CD4-positive, alpha-beta T cell treated with Interleukin-6 for 4 hours (primary cell): ENCODE measurements at regions not wholly inside any gene's neighbourhood (a gene's known extent, or its start where the extent isn't known, plus 50 kb on each side); places are given as distances from the start of the nearest gene placed in this dataset.
"Not testable (repeated sequence)": the region's sequence is repeated elsewhere in the genome, so short reads cannot be mapped to it uniquely, and the experiment has no call there.

ENCODE experiments used
- DNase-seq: peaks from one replicate; pipeline ENCODE4 v3.0.0-alpha.2; 2020; ENCODE audit warnings: mixed read lengths

DNA sequence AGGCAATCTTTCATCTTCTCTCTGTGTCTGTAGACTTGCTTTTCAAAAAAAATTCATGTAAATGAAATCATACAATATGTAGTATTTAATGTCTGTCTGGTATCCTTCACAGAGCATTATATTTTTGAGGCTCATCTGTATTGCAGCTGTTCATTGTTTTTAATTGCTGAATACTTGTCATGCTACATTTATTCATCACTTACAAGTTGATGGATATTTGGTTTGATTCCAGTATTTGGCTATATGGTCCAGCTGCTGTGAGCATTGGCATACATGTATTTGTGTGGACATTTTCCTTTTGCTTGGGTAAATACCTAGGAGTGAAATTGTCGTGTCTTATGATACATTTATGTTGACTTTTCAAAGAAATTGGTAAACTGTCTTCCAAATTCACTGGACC is 441.4 kb downstream of the DCDC2C start:
- no peak for DNase-seq

DNA sequence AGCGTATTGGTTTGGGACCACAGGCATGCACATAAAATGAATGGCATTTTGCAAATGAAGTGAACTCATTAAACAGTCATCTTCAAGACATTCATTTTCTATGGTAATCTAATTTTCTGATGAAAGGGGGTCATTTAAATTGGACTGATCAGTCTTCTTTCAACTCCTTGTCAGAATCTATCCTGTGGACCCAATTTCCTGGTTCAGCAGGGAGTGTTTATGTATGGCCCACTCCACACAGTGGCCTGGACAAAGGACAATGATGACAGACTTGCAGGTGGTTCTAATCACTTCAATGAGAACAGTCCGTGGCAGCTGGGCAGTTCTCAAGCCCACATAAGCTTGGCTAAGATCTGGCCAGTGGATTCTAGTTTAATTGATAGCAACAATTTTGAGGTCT is 448.1 kb downstream of the DCDC2C start:
- no peak for DNase-seq

DNA sequence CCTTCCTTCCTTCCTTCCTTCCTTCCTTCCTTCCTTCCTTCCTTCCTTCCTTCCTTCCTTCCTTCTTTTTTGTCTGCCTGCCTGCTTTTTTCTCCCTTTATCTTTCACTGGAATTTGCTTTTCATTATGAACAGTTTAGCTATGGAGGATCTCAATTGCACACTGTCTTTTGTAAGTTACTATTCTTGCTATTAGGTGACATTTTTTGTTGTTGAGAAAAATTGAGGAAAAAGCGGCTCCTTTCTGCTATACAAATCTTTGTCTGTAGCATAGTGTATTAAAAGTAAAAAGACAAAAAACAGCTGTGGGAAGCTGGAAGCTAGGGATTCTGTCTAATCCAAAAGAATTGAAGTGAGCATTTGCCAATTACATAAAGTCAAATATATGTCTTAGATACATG is 448.7 kb downstream of the DCDC2C start:
- DNase-seq, result no peak

DNA sequence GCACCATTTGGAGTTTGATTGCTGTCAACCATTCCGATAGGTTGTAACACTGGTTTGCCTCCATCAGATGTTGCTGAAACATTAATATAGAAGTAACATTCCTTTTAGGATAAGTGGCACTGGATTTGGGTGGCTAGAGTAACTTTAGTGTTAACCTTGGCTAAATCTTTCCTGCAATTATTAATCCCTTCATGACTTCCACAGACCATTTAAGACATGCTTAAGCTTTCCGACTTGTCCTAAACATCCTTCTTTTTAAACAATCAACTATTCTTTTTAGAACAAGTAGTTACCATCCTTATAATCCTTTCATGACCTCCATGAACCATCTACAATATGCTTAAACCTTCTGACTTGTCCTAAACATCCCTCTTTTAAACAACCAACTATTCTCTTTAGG is 465.5 kb downstream of the DCDC2C start:
- DNase-seq, result no peak

DNA sequence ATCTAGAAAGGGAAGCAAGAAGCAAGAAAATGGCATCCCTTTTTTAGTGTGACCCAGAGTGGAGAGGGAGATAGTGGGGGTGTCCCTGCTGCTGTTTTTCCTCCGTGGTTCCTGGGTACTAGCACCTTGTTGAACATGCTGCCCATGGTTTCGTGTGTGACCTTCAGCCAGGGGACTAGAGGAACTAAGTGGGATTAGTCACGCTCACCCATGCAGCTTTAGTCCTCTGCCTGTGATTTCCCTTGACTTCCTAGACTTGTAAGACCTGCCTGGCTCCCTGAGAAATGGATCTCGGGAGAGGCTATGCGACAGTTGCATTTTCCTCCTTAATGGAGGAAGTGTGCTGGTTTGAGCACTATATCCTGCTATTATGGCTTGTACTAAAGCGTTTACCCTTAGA is 471.4 kb downstream of the DCDC2C start:
- DNase-seq, result no peak

DNA sequence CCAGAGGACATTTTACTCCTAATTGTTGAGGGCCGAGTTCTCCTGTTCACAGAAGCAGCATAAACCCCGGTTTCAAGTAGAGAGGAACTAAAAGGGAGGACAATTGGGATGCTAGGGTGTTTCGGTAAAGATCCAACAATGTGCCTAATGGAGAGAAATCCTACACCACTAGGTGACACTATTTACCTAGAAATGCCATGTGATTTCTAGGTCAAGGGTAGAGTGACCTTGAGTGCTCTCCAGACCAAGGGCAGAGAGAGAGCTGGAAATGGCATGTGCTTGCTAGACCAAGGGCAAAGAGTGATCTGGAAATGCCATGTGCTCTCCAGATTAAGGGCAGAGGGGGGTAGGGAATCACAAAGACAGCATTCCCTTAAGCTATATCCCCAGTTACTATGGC is 472.0 kb downstream of the DCDC2C start:
- no peak for DNase-seq

DNA sequence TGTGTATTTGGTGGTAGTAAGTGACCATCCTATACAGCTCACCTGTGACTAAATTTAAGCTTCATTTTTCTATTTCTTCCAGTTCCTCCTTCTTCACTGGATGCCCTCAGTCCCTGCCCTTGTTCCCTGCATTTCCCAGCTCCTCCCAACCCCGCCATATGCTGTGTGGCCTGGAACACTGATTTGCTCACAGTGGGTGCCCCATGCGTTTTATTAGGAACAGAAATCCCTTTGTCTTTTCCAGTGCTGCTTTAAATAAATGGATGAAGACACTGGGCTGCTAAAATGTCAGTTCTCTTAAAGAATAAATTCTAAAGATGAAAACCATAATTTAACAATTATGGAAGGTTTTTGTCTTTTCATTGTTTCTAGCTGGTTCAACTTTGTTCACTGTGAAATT is 477.3 kb downstream of the DCDC2C start:
- no peak for DNase-seq

DNA sequence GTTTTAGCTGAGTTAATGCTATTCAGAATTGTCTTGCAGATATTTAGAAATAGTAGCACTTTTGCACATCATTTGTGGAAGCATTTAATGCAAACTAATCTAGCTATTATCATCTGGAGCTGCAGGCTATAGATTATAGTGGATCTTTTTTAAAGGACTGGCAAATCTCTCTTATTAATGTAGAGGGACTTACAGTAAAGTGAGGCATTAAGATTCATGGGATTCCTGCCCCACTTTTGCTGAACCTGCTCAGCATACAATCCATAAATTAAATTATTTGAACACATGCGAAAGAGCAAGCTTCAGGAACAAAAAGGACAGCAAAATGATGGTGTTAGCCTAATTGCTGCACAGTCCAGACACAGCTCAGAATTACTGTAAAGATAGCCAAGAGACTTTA is 477.7 kb downstream of the DCDC2C start:
- no peak for DNase-seq

DNA sequence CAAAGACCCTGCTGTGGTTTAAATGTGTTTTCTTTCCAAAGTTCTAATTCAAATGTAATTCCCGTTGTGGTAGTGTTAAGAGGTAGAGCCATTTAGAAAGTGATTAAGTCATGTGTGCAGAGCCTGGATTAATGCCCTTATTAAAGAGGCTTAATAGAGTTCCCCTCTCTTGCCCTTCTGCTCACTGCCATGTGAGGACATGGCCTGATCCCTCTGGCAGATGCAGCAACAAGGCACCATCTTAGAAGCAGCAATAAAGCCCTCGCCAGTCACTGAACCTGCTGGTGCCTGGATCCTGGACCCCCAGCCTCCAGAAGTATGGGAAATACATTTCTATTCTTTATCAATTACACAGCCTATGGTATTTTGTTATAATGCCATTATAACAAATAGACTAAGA is 485.2 kb downstream of the DCDC2C start:
- DNase-seq, result no peak

DNA sequence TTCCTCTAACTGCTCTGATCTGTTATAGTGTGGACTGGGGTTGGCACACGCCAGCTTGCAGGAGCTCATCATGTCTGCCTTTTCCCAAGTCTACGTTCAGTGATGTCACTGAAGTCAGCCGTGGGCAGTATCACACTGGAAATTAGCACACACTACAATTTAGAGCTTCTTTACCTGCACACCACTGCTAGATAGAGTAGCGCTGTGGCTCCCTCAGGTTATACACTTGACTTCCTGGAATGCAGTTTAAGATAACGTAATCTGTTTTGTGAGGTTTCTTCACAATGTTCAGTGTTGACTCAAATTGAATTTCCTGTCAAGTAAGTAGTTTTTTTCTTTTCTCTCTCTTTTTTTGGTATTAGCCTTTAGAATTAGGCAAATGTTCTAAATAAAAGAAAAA is 487.2 kb downstream of the DCDC2C start:
- DNase-seq, result no peak

DNA sequence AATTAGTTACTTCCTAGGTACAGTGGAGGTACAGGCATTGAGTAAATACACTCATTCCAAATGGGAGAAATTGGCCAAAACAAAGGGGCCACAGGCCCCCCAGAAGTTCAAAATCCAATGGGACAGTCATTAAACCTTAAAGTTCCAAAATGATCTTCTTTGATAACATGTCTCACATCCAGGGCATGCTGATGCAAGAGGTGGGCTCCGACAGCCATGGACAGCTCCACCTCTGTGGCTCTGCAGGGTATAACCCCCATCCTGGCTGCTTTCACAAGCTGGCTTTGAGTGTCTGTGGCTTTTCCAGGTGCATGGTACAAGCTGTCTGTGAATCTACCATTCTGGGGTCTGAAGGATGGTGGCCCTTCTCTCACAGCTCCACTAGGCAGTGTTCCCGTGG is 488.7 kb downstream of the DCDC2C start:
- DNase-seq, result no peak

DNA sequence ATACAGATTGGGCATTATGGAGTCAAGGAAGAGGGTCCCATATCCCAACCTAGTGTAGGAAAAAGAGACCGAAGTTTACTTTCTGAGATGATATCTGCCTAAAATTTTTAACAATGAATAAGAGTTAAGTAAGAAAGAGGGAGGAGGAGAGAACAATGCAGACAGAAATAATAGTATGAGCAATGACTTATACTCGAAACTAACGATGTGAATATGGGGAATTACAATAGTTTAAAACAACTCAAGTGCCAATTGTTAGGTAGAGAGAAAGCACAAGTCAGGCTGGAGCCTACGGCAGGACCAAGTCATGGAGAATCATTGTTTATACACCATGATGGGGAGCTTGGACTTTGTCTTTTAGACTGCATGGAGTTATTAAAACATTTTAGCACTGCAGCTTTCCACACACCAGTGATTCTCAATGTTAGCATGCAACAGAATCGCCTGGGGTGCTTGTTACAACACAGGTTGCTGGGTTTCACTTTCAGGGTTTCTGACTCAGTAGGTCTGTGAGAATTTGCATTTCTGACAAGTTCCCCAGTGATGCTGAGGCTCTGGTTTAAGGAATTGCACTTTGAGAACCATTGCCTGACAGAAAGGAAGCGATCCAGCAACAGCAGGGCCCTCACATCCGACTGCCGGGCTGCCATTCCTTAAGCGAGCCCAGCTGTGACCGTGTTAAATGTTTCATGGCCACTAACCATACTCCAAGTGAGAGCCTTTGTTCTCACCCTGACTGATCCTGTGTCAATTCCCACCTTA is 511.2 kb downstream of the DCDC2C start:
- no peak for DNase-seq

DNA sequence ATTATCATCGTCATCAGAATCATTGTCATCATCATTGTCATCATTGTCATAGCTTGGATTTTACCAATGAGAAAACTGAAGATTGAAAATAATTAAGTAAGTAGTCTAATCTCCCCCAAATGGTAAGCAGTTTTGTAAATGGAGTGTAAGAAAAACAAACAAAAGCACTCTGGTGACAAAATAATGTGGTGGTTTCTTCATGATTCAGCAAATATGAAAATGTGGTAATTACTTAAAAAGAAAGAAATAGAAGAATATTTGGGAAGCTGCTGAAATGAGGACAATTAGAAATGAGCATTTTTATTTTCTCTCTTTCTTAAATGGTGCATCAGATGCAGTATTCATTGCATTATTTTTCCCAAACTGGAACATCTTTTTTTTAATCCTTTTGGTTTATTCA is 514.4 kb downstream of the DCDC2C start:
- no peak for DNase-seq

DNA sequence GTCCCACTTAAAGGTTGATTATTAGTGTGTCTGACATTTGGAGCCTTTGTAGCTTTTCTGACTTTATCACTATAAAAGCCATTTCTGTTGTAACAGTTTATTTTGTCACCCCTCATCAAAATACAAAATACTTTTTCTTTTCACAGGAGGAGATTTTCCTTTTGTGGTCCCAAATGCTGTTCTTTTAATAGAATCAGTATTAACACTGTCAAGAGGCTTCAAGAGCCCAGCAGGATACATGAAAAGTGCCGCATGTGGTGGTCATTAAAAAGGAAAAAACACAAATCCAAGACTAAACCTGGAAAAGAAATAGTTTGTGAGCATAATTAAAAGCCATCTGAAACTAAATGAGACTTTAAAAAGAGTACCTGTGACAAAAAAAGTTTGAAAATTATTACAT is 515.7 kb downstream of the DCDC2C start:
- no peak for DNase-seq

DNA sequence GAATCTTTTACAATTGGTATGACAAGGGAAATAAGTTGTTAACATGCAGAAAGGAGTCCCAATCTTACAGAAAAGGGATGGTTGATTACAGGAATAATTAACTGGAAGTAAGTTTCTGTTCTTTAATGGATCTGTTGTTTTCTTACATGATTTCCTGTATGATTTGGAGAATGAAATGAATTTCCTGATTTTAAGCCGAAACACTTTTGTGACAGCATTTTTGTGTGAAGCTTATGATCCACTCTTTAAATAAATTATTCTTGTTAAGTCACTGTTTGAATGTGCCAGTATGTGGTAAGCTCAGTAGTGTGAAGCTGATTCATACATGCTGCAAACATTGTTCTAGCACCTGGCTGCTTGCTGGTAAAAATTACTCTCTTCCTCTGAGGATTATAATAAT is 516.2 kb downstream of the DCDC2C start:
- DNase-seq, result no peak

DNA sequence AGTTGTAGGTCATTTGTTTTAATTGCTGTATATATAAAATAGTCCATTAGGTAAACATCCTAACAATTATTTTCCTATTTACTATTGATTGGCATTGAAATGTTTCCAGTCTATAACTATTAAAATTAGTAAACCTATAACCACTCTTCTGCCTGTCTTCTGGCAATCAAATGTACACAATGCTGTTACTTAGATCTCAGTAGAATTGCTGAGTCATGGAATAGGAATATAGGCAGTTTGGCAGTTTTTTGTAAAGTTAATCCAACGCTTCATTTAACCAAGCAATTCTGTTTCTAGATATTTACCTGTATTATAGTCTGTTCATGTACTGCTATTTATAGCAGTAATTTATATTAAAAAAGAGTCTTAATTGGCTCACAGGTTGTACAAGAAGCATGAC is 518.1 kb downstream of the DCDC2C start:
- no peak for DNase-seq

DNA sequence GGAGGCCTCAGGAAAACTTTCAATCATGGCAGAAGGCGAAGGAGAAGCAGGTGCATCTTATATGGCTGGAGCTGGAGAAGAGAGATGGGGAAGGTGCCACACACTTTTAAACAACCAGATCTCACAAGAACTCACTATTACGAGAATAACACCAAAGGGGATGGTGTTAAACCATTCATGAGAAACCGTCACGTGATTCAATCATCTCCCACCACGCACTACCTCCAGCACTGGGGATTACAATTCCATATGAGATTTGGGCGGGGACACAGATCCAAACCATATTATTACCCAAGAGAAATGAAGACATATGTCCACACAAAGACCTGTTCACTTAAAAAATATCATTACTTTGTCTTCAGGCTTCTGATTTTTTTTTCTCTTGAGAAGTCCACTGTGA is 518.5 kb downstream of the DCDC2C start:
- no peak for DNase-seq

DNA sequence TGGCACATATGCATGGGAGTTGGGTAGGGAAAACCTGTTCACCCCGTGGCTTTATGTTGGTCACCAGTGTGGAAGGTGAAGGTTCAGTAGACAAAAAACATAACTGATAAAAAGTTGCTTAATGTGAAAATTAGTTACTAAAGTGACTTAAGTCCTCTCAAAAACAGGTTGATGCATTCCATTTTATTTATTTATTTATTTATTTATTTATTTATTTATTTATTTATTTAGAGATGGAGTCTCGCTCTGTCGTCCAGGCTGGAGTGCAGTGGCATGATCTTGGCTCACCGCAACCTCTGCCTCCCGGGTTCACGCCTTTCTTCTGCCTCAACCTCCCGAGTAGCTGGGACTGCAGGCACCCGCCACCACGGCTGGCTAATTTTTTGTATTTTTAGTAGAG is 541.0 kb downstream of the DCDC2C start:
- DNase-seq, result not testable (repeated sequence)

DNA sequence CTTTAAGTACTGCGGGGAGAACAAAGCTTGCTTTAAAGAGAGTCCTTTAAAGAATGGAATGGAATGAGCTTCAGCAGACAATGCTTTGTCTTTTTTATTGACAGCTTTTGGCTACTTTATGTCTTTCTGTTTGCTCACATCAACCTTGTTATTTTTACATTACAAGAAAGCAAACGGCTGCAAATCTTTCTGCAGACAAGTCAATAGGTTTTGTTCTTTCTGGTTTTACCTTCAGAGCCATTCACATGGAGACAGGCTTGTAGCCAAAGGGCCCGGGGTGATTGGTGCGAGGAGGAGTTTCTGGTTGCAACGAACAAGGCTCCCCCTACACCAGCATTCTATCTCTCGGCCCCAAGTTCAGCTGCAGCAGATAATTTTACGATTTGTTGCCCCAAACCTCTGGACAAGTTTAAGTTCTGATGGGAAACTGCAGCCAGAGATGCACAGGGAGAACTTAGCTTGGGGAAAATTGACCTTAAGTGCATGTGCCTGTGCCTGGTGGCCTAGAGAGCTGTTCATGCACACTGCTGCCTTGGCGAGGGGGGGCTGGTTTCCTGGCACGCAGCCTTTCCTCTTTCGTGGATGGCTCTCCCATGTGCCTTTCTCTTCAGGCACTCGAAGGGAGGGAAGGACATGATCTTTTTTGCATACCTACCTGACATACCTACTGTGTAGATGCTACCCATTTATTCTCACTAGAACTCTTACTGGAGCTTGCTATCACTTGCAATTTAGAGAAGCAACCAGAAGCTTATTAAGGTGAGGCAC is 543.2 kb downstream of the DCDC2C start:
- DNase-seq, result no peak

DNA sequence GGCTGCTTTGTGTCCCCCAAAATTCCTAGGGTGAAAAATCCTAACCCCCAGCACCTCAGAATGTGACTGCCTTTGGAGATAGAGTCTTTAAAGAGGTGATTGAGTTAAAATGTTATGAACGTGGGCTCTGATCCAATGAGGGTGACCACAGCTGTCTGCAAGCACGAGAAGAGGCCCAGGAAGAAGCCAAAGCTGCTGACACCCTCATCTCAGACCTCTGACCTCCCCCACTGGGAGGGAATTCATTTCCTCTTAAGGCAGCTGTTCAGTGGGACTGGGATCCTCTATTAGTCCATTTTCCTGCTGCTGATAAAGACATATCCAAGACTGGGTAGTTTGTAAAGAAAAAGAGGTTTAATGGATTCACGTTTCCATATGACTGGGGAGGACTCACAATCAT is 544.4 kb downstream of the DCDC2C start:
- no peak for DNase-seq

DNA sequence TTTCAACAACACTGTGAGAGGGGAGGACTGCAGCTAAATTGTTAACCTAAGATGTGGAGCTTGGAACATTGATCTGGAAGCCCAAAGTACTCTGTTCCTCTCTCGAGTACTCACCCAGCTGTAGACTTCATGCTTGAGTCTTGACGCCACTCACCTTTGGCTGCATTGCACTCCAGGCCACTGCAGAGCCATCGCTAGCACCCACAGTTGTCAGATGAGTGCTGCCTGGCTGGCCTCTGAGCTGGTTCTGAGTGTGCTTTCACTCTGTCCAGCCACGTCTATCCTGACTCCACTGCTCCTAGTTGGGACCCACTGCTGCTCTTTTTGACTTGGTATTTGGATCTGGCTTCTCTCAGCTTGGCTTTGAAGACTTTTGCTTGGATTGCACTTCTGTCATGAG is 552.1 kb downstream of the DCDC2C start:
- DNase-seq, result no peak

DNA sequence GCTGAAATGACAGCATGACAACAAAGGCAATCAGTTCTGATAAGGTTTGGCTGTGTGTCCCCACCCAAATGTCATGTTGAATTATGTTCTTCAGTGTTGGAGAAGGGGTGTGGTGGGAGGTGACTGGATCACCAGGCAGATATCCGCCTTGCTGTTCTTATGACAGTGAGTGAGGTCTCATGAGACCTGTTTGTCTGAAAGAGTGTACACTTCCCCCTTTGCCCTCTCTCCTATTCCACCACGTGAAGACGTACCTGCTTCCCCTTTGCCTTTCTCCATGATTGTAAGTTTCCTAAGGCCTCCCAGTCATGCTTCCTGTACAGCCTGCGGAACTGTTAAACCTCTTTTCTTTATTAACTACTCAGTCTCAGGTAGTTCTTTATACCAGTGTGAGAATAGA is 553.0 kb downstream of the DCDC2C start:
- no peak for DNase-seq

DNA sequence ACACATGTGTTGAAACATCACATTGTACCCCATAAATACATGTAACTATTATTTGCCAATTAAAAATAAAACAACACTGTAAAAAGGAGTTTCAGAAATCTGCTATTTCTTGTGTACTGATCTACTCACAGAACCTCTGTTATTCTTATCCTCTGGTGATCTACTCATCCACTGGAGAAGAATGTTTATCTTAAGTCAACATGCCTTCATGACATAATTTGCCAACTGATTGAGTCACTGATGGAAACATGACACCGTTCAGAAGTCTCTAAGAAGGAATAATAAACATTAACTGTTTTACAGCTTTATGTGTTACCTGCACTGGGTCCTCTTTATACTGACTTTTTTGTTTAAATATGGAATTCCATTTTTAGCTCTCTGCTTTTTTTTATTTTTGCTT is 555.2 kb downstream of the DCDC2C start:
- no peak for DNase-seq

DNA sequence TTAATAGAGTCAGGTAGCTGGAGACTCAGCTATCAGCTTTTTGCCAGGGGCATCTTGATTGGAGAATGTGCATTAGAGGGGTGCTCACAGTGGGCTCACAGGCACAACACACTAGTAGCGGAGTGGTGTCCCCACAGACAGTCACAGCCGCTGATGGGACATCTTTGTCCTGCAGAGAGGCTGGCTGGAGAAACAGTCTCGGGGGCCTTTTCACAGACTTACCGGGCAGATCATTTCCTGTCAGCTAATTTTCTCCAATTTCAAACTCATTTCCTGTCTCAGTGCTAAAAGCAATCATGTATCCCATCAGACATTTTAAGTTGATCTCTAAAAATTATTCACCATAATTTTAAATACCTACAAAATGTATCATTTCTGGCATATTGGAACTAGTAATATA is 562.6 kb downstream of the DCDC2C start:
- DNase-seq, result no peak

DNA sequence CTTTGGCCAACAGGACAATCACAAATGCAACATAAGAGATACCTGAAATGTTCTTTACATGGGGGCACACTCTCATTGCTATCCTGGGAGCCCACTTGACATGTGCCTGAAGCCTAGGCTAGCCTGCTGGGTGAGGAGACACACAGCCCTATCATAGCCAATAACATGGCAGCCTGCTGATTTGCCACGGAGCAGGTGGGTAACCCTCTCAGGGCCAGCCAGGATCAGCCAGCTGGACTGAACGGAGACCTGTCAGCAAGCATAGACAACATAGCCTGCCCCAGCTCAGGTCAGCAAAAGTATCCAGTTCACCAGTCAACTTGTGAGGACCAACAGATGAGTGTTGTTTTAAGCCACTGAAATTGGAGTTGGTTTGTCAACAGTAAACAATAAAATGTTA is 566.5 kb downstream of the DCDC2C start:
- DNase-seq, result no peak
